Neural progenitor cell (in vitro differentiated cells): ENCODE measurements at regions not wholly inside any gene's neighbourhood (a gene's known extent, or its start where the extent isn't known, plus 50 kb on each side); places are given as distances from the start of the nearest gene placed in this dataset.
A peak's percentile ranks its signal among the peaks of the same experiment; 100 is the strongest.

Source experiments
- DNase-seq: peaks from one replicate; pipeline ENCODE4 v3.0.0-alpha.2; 2016; ENCODE audit warnings: low spot score
- H2AFZ ChIP-seq: fragments of 200-600 bp; sonication (generic); replicated peaks from 2 replicates; pipeline ENCODE4 v1.6.1; 2016; ENCODE audit warnings: antibody characterized with exemption
- H3F3A ChIP-seq: fragments of 200-600 bp; sonication (generic); 2 replicates; pipeline ENCODE4 v1.6.1; 2016; ENCODE audit warnings: antibody characterized with exemption, low read depth
- H3K27ac ChIP-seq: fragments of 200-600 bp; sonication (generic); 2 replicates; pipeline ENCODE4 v1.5.1; 2016; ENCODE audit warnings: mild to moderate bottlenecking
- H3K27me3 ChIP-seq: fragments of 200-600 bp; sonication (generic); 2 replicates; pipeline ENCODE4 v1.6.1; 2016; ENCODE audit warnings: mild to moderate bottlenecking, moderate library complexity
- H3K36me3 ChIP-seq: fragments of 200-600 bp; sonication (generic); 2 replicates; pipeline ENCODE4 v1.5.1; 2016
- H3K4me1 ChIP-seq: fragments of 200-600 bp; sonication (generic); 2 replicates; pipeline ENCODE4 v1.6.1; 2016; ENCODE audit warnings: mixed run types
- H3K4me2 ChIP-seq: fragments of 200-600 bp; sonication (generic); 2 replicates; pipeline ENCODE4 v1.6.1; 2016
- H3K4me3 ChIP-seq: fragments of 200-600 bp; sonication (generic); 2 replicates; pipeline ENCODE4 v1.5.1; 2016
- H3K79me2 ChIP-seq: fragments of 200-600 bp; sonication (generic); 2 replicates; pipeline ENCODE4 v1.6.1; 2016; ENCODE audit warnings: low read depth
- H3K9ac ChIP-seq: fragments of 200-600 bp; sonication (generic); 2 replicates; pipeline ENCODE4 v1.6.1; 2016
- H3K9me3 ChIP-seq: fragments of 200-600 bp; sonication (generic); 2 replicates; pipeline ENCODE4 v1.5.1; 2016; ENCODE audit warnings: low read depth
- H4K20me1 ChIP-seq: fragments of 200-600 bp; sonication (generic); 2 replicates; pipeline ENCODE4 v1.6.1; 2016; ENCODE audit warnings: low read depth
- H3K27ac Mint-ChIP-seq: 3 replicates; pipeline ENCODE4 v1.8.0; 2021; ENCODE audit warnings: mixed read lengths
- H3K27me3 Mint-ChIP-seq: 2 replicates; pipeline ENCODE4 v1.8.0; 2022; ENCODE audit warnings: low read depth, mild to moderate bottlenecking, inconsistent platforms, moderate library complexity, mixed read lengths; ENCODE audit not compliant: insufficient read depth
- H3K36me3 Mint-ChIP-seq: 3 replicates; pipeline ENCODE4 v1.8.0; 2021; ENCODE audit warnings: mixed read lengths
- H3K4me1 Mint-ChIP-seq: 3 replicates; pipeline ENCODE4 v1.8.0; 2021; ENCODE audit warnings: mixed read lengths
- H3K4me3 Mint-ChIP-seq: 3 replicates; pipeline ENCODE4 v1.8.0; 2021; ENCODE audit warnings: mild to moderate bottlenecking, moderate library complexity, mixed read lengths
- H3K9me3 Mint-ChIP-seq: 3 replicates; pipeline ENCODE4 v1.8.0; 2020; ENCODE audit warnings: mixed read lengths
- CTCF ChIP-seq: fragments of 200-600 bp; sonication (generic); IDR thresholded peaks from 2 replicates; pipeline ENCODE4 v1.5.1; 2017; ENCODE audit warnings: antibody characterized with exemption, mild to moderate bottlenecking
- EZH2 ChIP-seq: fragments of 200-600 bp; sonication (generic); IDR thresholded peaks from 2 replicates; pipeline ENCODE4 v1.6.1; 2017; ENCODE audit warnings: antibody characterized with exemption, mild to moderate bottlenecking, moderate library complexity
- EZH2phosphoT487 ChIP-seq: fragments of 200-600 bp; sonication (generic); IDR thresholded peaks from 2 replicates; pipeline ENCODE4 v1.6.1; 2017; ENCODE audit warnings: antibody characterized with exemption

- H3K4me3 Mint-ChIP-seq: no peak overlapping the region
- H3K4me1 Mint-ChIP-seq: no peaks in the 10 kb centered on the region
- Histone ChIP-seq H3F3A (no peaks in the 10 kb centered on the region), H3K4me2 (no peak overlapping the region), H2AFZ (no peak overlapping the region), H3K36me3 (no peaks in the 10 kb centered on the region), H3K9me3 (no peaks in the 10 kb centered on the region), H4K20me1 (no peaks in the 10 kb centered on the region), H3K4me1 (no peaks in the 10 kb centered on the region), H3K27me3 (no peaks in the 10 kb centered on the region), H3K9ac (no peak overlapping the region), H3K27ac (no peak overlapping the region), H3K79me2 (no peaks in the 10 kb centered on the region), H3K4me3 (no peak overlapping the region)
- no peak overlapping the region for H3K27ac Mint-ChIP-seq
- H3K9me3 Mint-ChIP-seq: peaks cover 2% of the 10 kb centered on the region
- no peaks in the 10 kb centered on the region for H3K36me3 Mint-ChIP-seq
- H3K27me3 Mint-ChIP-seq: no peaks in the 10 kb centered on the region
- no peak for DNase-seq
- TF ChIP-seq EZH2phosphoT487 (no peak), EZH2 (no peak), CTCF (no peak)
Measured at GRCh38 chr2:138948070-138948539, 167.9 kb upstream of the NXPH2 start.

GRCh38 chr2:138943470-138943869, 163.3 kb upstream of the NXPH2 start:
- no peak overlapping the region for H2AFZ ChIP-seq
- H3K27ac ChIP-seq: no peak overlapping the region
- no peaks in the 10 kb centered on the region for H3K36me3 ChIP-seq
- H3K4me2 ChIP-seq: no peak overlapping the region
- peaks cover 7% of the 10 kb centered on the region for H3K9me3 Mint-ChIP-seq
- no peaks in the 10 kb centered on the region for H3K36me3 Mint-ChIP-seq
- H3K4me3 ChIP-seq: no peak overlapping the region
- H4K20me1 ChIP-seq: no peaks in the 10 kb centered on the region
- H3K4me1 Mint-ChIP-seq: no peaks in the 10 kb centered on the region
- no peak for TF ChIP-seq EZH2phosphoT487
- TF ChIP-seq EZH2: no peak
- no peak for TF ChIP-seq CTCF
- no peak overlapping the region for H3K9ac ChIP-seq
- H3F3A ChIP-seq: no peaks in the 10 kb centered on the region
- H3K9me3 ChIP-seq: no peaks in the 10 kb centered on the region
- H3K27me3 Mint-ChIP-seq: peaks cover 4% of the 10 kb centered on the region
- DNase-seq: no peak
- no peak overlapping the region for H3K27ac Mint-ChIP-seq
- no peaks in the 10 kb centered on the region for H3K4me1 ChIP-seq
- no peaks in the 10 kb centered on the region for H3K27me3 ChIP-seq
- no peak overlapping the region for H3K4me3 Mint-ChIP-seq
- no peaks in the 10 kb centered on the region for H3K79me2 ChIP-seq

- Histone ChIP-seq H3K79me2 (no peaks in the 10 kb centered on the region), H4K20me1 (no peaks in the 10 kb centered on the region), H3K9me3 (no peaks in the 10 kb centered on the region), H3K4me1 (no peaks in the 10 kb centered on the region), H3F3A (no peaks in the 10 kb centered on the region), H3K9ac (no peak overlapping the region), H3K27ac (no peak overlapping the region), H3K4me3 (no peak overlapping the region), H2AFZ (peak overlapping the region; percentile 34), H3K27me3 (no peaks in the 10 kb centered on the region), H3K4me2 (no peak overlapping the region), H3K36me3 (no peaks in the 10 kb centered on the region)
- H3K36me3 Mint-ChIP-seq: no peaks in the 10 kb centered on the region
- no peak for TF ChIP-seq CTCF
- TF ChIP-seq EZH2phosphoT487: no peak
- TF ChIP-seq EZH2: no peak
- peaks cover 8% of the 10 kb centered on the region for H3K9me3 Mint-ChIP-seq
- H3K4me1 Mint-ChIP-seq: no peaks in the 10 kb centered on the region
- H3K27ac Mint-ChIP-seq: no peak overlapping the region
- peak; percentile 40 for DNase-seq
- H3K27me3 Mint-ChIP-seq: peaks cover 4% of the 10 kb centered on the region
- H3K4me3 Mint-ChIP-seq: no peak overlapping the region
Measured at GRCh38 chr2:138942466-138942865, 162.3 kb upstream of the NXPH2 start.
